ENCODE measurements at regions not wholly inside any gene's neighbourhood (a gene's known extent, or its start where the extent isn't known, plus 50 kb on each side); places are given as distances from the start of the nearest gene placed in this dataset.
A peak's percentile ranks its signal among the peaks of the same experiment; 100 is the strongest.

- intact Hi-C loops (cut with micrococcal nuclease; ENCODE audit: unreplicated experiment): no loop called here
- ChIA-PET POLR2A (no interaction called here), CTCF (interaction anchor here (0.7 kb wide), 1 partner anchor 46 kb away, joined by 6 read pairs; no protein-coding TSS in a partner anchor)
- no peak for ATAC-seq
- no peak for DNase-seq (ENCODE audit: low read depth, low spot score)
- BruUV-seq (replicated peaks): no TSS peak
- H3K36me3 ChIP-seq (ENCODE audit: control insufficient read depth, insufficient read depth, low read length): no peaks in the 10 kb centered on the region
- no peaks in the 10 kb centered on the region for H3K9me3 ChIP-seq (ENCODE audit: control insufficient read depth, insufficient read depth, low read depth, low read length)
- no peak overlapping the region for H3K27ac ChIP-seq (ENCODE audit: low read length)
- H3K27me3 ChIP-seq (ENCODE audit: control insufficient read depth, insufficient read depth, low read length): no peaks in the 10 kb centered on the region
- peaks cover 20% of the 10 kb centered on the region for H3K4me1 ChIP-seq (ENCODE audit: control insufficient read depth, insufficient read depth, low read length)
- in situ Hi-C loops (cut with HindIII; ENCODE audit: low pct_unique_long_range_greater_than_20kb, low sequenced_read_pairs): no loop called here
- TF ChIP-seq TCF7L2 (IDR thresholded peaks at IDR 0.05; ENCODE audit: low read depth, low read length) (no peak), SIN3A (IDR thresholded peaks at IDR 0.05; ENCODE audit: borderline replicate concordance, insufficient read depth, low read depth, low read length) (no peak), POLR2AphosphoS5 (IDR thresholded peaks at IDR 0.05; ENCODE audit: low read depth, low read length) (no peak), CTCF (IDR thresholded peaks at IDR 0.05) (no peak), REST (IDR thresholded peaks at IDR 0.05; ENCODE audit: insufficient read depth in 1 of 2, low read depth in 2 of 2, low read length in 1 of 2) (no peak)
- H3K4me3 ChIP-seq (ENCODE audit: low read depth in 2 of 2, low read length in 2 of 2): no peak overlapping the region
Measured at GRCh38 chr2:71799013-71799575, 345.7 kb downstream of the DYSF start.

- 0 out of 2 replicates have a peak, but pooled peaks have one; percentile 52 for ATAC-seq
- peak; percentile 85 for TF ChIP-seq CTCF (IDR thresholded peaks at IDR 0.05)
- no peak for TF ChIP-seq POLR2AphosphoS5 (IDR thresholded peaks at IDR 0.05; ENCODE audit: low read depth, low read length)
- no peak for TF ChIP-seq REST (IDR thresholded peaks at IDR 0.05; ENCODE audit: insufficient read depth in 1 of 2, low read depth in 2 of 2, low read length in 1 of 2)
- TF ChIP-seq SIN3A (IDR thresholded peaks at IDR 0.05; ENCODE audit: borderline replicate concordance, insufficient read depth, low read depth, low read length): no peak
- no peaks in the 10 kb centered on the region for H3K27me3 ChIP-seq (ENCODE audit: control insufficient read depth, insufficient read depth, low read length)
- no peak overlapping the region for H3K4me3 ChIP-seq (ENCODE audit: low read depth in 2 of 2, low read length in 2 of 2)
- H3K27ac ChIP-seq (ENCODE audit: low read length): no peak overlapping the region
- H3K4me1 ChIP-seq (ENCODE audit: control insufficient read depth, insufficient read depth, low read length): peaks cover 27% of the 10 kb centered on the region
- no peaks in the 10 kb centered on the region for H3K9me3 ChIP-seq (ENCODE audit: control insufficient read depth, insufficient read depth, low read depth, low read length)
- intact Hi-C loops (cut with micrococcal nuclease; ENCODE audit: unreplicated experiment) (no loop called here), in situ Hi-C loops (cut with HindIII; ENCODE audit: low pct_unique_long_range_greater_than_20kb, low sequenced_read_pairs) (no loop called here)
- POLR2A ChIA-PET: no interaction called here
- CTCF ChIA-PET: interaction anchor here (0.6 to 1.0 kb wide), 3 partner anchors 15 to 784 kb away, joined by 3 to 4 read pairs (median 3); no protein-coding TSS in a partner anchor
- no peaks in the 10 kb centered on the region for H3K36me3 ChIP-seq (ENCODE audit: control insufficient read depth, insufficient read depth, low read length)
- DNase-seq (ENCODE audit: low read depth, low spot score): no peak
- BruUV-seq (replicated peaks): no TSS peak
Measured at GRCh38 chr2:71798266-71799012, 345.1 kb downstream of the DYSF start.
